GM12892 (cell line): ENCODE measurements at regions not wholly inside any gene's neighbourhood (a gene's known extent, or its start where the extent isn't known, plus 50 kb on each side); places are given as distances from the start of the nearest gene placed in this dataset.

Experiments used
- DNase-seq: peaks from one replicate; pipeline ENCODE4 v3.0.0; 2011; ENCODE audit not compliant: insufficient read length
- FAIRE-seq: peaks from 2 replicates; lab custom pipeline; 2011; peaks lifted over from hg19 to GRCh38; lab: Jason Lieb, UNC
- POLR2A ChIP-seq: IDR thresholded peaks from 2 replicates; pipeline ENCODE4 v1.6.1; 2011; ENCODE audit warnings: low read depth, low read length, control low read depth
- POLR2AphosphoS5 ChIP-seq: IDR thresholded peaks from 2 replicates; pipeline ENCODE4 v1.6.1; 2011; ENCODE audit warnings: low read depth, low read length, control low read depth
- TAF1 ChIP-seq: IDR thresholded peaks from 2 replicates; pipeline ENCODE4 v1.6.1; 2011; ENCODE audit warnings: low read depth, mild to moderate bottlenecking, control low read depth, low read length, borderline replicate concordance

- TF ChIP-seq POLR2A (no peak), TAF1 (no peak), POLR2AphosphoS5 (no peak)
- FAIRE-seq (no peak), DNase-seq (no peak)
Observed at GRCh38 chr1:191675856-191676783, 482.1 kb upstream of the RGS18 start.

- FAIRE-seq (no peak), DNase-seq (no peak)
- TF ChIP-seq POLR2A (no peak), POLR2AphosphoS5 (no peak), TAF1 (no peak)
Observed at GRCh38 chr1:191685669-191686068, 472.6 kb upstream of the RGS18 start.

GRCh38 chr1:191687721-191688120, 470.5 kb upstream of the RGS18 start:
- TF ChIP-seq POLR2A (no peak), TAF1 (no peak), POLR2AphosphoS5 (no peak)
- FAIRE-seq: no peak
- no peak for DNase-seq

- TF ChIP-seq TAF1 (no peak), POLR2A (no peak)
- FAIRE-seq (no peak), DNase-seq (no peak)
Observed at GRCh38 chr1:191690931-191691330, 467.3 kb upstream of the RGS18 start.

- FAIRE-seq: no peak
- no peak for DNase-seq
- TF ChIP-seq POLR2AphosphoS5 (no peak), POLR2A (no peak), TAF1 (no peak)
Observed at GRCh38 chr1:191693797-191694196, 464.5 kb upstream of the RGS18 start.

GRCh38 chr1:191695865-191696264, 462.4 kb upstream of the RGS18 start:
- DNase-seq (no peak), FAIRE-seq (no peak)
- no peak for TF ChIP-seq POLR2A
- no peak for TF ChIP-seq POLR2AphosphoS5
- TF ChIP-seq TAF1: no peak

- FAIRE-seq (no peak), DNase-seq (no peak)
- TF ChIP-seq POLR2AphosphoS5: no peak
- TF ChIP-seq TAF1: no peak
- TF ChIP-seq POLR2A: no peak
Observed at GRCh38 chr1:191696354-191696753, 461.9 kb upstream of the RGS18 start.

GRCh38 chr1:191697556-191697955, 460.7 kb upstream of the RGS18 start:
- FAIRE-seq (no peak), DNase-seq (no peak)
- TF ChIP-seq POLR2A: no peak
- no peak for TF ChIP-seq TAF1
- TF ChIP-seq POLR2AphosphoS5: no peak

- no peak for TF ChIP-seq POLR2AphosphoS5
- FAIRE-seq: no peak
- no peak for DNase-seq
Observed at GRCh38 chr1:191698246-191698645, 460.0 kb upstream of the RGS18 start.

- FAIRE-seq (no peak), DNase-seq (no peak)
- TF ChIP-seq TAF1: no peak
- TF ChIP-seq POLR2AphosphoS5: no peak
- TF ChIP-seq POLR2A: no peak
Observed at GRCh38 chr1:191699343-191699742, 458.9 kb upstream of the RGS18 start.

- DNase-seq (no peak), FAIRE-seq (no peak)
- TF ChIP-seq POLR2AphosphoS5 (no peak), POLR2A (no peak), TAF1 (no peak)
Observed at GRCh38 chr1:191700922-191701321, 457.3 kb upstream of the RGS18 start.

- FAIRE-seq: no peak
- no peak for TF ChIP-seq POLR2AphosphoS5
- no peak for TF ChIP-seq POLR2A
- no peak for TF ChIP-seq TAF1
- DNase-seq: no peak
Observed at GRCh38 chr1:191702124-191702523, 456.1 kb upstream of the RGS18 start.
